ENCODE measurements at regions not wholly inside any gene's neighbourhood (a gene's known extent, or its start where the extent isn't known, plus 50 kb on each side); places are given as distances from the start of the nearest gene placed in this dataset.
A peak's percentile ranks its signal among the peaks of the same experiment; 100 is the strongest.

DNA sequence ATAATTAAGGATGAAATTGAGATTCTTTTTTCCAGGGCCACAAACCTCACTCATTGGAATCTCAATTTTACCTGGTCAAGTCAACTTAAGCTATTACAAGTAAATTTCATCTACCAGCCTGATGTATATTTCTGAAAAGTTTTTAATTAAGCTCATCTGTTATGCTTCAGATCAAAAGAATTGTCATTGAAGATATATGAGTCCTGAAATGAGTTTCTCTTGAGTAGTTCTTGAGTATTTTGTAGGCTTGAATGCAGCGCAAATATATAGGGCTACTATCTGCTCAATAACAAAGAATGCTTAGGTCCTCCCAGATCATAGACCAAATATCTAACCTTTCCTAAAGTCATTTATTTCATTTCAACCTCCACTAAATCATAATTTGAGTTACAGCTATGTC, 482.2 kb upstream of the ST8SIA4 start:
- intact Hi-C loops (cut with DNase I; ENCODE audit: low total_unique reads): no loop called here
- DNase-seq (ENCODE audit: low spot score in 2 of 2): no peak
- no peak for TF ChIP-seq POLR2A (IDR thresholded peaks at IDR 0.05)
- TF ChIP-seq, protein P1, sequence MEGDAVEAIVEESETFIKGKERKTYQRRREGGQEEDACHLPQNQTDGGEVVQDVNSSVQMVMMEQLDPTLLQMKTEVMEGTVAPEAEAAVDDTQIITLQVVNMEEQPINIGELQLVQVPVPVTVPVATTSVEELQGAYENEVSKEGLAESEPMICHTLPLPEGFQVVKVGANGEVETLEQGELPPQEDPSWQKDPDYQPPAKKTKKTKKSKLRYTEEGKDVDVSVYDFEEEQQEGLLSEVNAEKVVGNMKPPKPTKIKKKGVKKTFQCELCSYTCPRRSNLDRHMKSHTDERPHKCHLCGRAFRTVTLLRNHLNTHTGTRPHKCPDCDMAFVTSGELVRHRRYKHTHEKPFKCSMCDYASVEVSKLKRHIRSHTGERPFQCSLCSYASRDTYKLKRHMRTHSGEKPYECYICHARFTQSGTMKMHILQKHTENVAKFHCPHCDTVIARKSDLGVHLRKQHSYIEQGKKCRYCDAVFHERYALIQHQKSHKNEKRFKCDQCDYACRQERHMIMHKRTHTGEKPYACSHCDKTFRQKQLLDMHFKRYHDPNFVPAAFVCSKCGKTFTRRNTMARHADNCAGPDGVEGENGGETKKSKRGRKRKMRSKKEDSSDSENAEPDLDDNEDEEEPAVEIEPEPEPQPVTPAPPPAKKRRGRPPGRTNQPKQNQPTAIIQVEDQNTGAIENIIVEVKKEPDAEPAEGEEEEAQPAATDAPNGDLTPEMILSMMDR (IDR thresholded peaks at IDR 0.05): no peak
- H3K4me3 ChIP-seq (ENCODE audit: low read depth, poor library complexity, severe bottlenecking): no peak overlapping the region
- 88 to 90% methylated on average over 1 of the region's 1 CpG for WGBS, 2 donors

DNA sequence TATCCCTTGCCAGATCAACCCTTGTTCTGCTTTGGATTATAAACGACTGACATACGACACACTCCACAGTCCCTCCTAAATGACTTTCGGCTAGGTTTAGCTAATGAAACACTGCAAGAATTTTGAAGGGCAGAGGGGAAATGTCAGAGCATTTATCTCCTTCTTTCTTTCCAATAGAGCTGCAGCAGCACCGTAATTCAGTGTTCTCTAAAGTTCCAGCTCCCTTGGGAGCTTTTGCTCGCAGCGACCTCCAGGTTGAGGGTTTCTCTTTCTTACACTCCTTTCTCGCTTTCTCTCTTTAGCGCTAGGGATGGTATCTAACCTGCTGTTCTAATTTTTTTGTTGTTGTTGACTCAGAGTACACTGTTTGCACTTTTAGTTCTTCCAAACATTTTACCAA, 467.1 kb upstream of the ST8SIA4 start:
- intact Hi-C loops (cut with DNase I; ENCODE audit: low total_unique reads): no loop called here
- 31 to 39% methylated on average over 8 of the region's 8 CpGs for WGBS, 2 donors
- no peak for DNase-seq (ENCODE audit: low spot score in 2 of 2)
- no peak overlapping the region for H3K4me3 ChIP-seq (ENCODE audit: low read depth, poor library complexity, severe bottlenecking)
- TF ChIP-seq POLR2A (IDR thresholded peaks at IDR 0.05): no peak
- TF ChIP-seq, protein P1 (IDR thresholded peaks at IDR 0.05): no peak

DNA sequence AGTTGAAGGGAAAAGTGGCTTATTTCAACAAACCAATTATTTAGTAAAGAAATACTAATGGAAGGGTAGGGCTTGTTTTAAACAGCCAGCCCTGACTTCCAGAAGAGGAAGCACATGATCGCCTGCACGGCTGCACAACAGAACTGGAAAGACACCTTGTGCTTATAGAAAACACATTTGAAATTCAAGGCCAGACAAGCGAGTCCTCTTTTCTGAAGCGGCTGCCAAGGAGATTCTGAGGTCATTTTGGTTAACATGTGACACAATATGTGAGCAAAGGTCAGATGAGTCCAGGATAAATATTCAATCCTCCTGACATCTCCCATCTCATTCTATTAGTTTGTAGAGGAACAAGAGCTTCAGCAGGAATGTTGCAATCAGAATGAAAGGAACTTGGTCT, 461.4 kb upstream of the ST8SIA4 start:
- intact Hi-C loops (cut with DNase I; ENCODE audit: low total_unique reads): no loop called here
- 28 to 34% methylated on average over 4 of the region's 4 CpGs for WGBS, 2 donors
- TF ChIP-seq, protein P1 (IDR thresholded peaks at IDR 0.05): no peak
- no peak for TF ChIP-seq POLR2A (IDR thresholded peaks at IDR 0.05)
- no peak overlapping the region for H3K4me3 ChIP-seq (ENCODE audit: low read depth, poor library complexity, severe bottlenecking)
- peak; percentile 31 to 84 for DNase-seq (ENCODE audit: low spot score in 2 of 2)

DNA sequence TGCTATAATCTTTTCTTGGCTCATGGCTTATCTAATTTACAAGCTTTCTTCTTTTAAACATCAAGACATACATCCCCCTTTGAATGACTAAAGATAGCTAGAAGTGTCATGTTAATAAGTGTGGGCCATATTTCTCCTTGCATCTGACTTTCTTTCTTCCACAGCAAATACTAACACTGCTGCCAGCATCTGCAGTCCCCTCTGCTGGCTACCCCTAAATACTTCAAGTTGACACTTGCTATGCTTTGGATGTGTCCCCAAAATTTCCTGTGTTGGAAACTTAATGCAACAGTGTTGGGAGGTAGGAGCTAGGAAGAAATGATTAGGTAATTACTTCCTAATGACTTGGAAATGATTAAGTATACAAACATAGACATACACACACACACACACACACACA, 459.0 kb upstream of the ST8SIA4 start:
- DNase-seq (ENCODE audit: low spot score in 2 of 2): no peak
- TF ChIP-seq POLR2A (IDR thresholded peaks at IDR 0.05): no peak
- TF ChIP-seq, protein P1 (IDR thresholded peaks at IDR 0.05): no peak
- H3K4me3 ChIP-seq (ENCODE audit: low read depth, poor library complexity, severe bottlenecking): no peak overlapping the region
- intact Hi-C loops (cut with DNase I; ENCODE audit: low total_unique reads): no loop called here

DNA sequence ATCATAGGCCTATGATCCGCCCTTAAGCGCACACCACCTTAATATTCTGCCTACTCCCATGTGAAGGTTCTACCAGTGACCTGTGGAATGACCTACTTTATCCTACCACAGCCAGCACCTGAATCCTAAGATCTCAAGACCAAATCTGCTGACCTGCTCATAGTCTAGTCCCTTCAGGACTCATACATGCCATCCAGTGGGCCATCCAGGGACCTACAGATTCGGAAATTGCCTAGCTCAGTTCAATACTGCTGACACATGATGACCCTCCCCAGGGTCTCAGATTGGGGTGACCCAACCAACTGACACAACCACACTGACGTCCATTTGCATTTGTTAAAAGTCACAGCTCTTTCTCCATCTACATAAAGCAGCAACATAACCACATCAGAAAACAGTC, 443.8 kb upstream of the ST8SIA4 start:
- no peak for DNase-seq (ENCODE audit: low spot score in 2 of 2)
- H3K4me3 ChIP-seq (ENCODE audit: low read depth, poor library complexity, severe bottlenecking): no peak overlapping the region
- WGBS, 2 donors: 79 to 95% methylated on average over 3 to 4 of the region's 4 CpGs
- intact Hi-C loops (cut with DNase I; ENCODE audit: low total_unique reads): no loop called here
- TF ChIP-seq, protein P1 (IDR thresholded peaks at IDR 0.05): no peak
- no peak for TF ChIP-seq POLR2A (IDR thresholded peaks at IDR 0.05)

DNA sequence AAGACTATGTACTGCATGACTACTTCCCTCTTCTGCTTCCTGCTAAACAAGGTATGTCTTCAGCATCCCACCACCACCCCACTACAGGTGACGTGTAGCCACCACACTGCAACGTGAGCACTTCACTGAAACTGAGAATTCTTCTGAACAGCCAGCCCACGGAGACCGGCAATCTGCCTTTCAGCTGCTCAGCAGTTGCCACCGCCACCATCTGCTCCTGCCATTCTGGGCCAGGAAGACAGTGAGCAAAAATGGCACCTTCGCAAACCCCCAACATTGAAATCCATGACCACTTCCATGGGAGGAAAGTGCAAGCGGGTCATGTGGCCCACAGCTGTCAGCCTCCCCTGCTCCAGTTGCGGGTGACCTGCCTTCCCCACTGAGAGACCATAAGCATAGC, 443.4 kb upstream of the ST8SIA4 start:
- no peak for DNase-seq (ENCODE audit: low spot score in 2 of 2)
- 93 to 94% methylated on average over 8 of the region's 8 CpGs for WGBS, 2 donors
- intact Hi-C loops (cut with DNase I; ENCODE audit: low total_unique reads): no loop called here
- H3K4me3 ChIP-seq (ENCODE audit: low read depth, poor library complexity, severe bottlenecking): no peak overlapping the region
- no peak for TF ChIP-seq POLR2A (IDR thresholded peaks at IDR 0.05)
- TF ChIP-seq, protein P1 (IDR thresholded peaks at IDR 0.05): no peak
